ENCODE measurements at regions not wholly inside any gene's neighbourhood (a gene's known extent, or its start where the extent isn't known, plus 50 kb on each side); places are given as distances from the start of the nearest gene placed in this dataset.
A peak's percentile ranks its signal among the peaks of the same experiment; 100 is the strongest.

DNA sequence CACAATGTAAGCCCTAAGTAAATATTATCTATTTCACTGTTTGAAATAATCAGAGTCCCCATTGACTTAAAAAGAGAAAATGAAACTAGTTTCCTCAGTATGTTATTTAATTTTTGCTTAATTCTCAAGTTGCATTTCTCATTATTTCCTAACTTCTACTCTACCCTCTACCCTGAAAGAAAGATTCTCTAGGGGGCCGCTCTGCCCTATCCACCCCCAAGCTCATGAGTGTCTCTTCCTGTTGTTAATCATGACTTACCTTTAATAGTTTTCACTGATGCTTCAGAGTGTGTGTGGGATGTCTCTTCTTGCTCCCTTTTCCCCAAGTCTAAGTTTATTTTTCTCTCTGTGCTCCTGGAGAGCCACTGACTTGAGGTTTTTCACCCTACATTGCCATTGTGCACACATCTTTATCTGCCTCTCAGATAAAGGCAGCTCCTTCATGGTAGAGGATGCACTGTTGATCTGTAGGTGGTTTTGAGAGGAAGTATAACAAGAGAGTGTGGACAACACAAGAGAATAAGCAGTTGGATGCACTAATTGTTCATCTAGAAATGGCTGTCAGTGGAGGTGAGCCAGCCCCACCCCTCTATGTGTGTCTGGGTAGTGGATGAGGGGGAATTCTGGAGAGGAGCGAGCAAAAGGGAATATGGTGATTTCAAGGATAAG is 261.7 kb downstream of the CHRM3 start:
- H3K9me2 ChIP-seq (replicated peaks; ENCODE audit: insufficient read depth, low read length), result no peaks in the 10 kb centered on the region
- TF ChIP-seq EZH2 (optimal IDR thresholded peaks at IDR 0.05; ENCODE audit: low read depth, low read length) (no peak), EZH2phosphoT487 (IDR thresholded peaks at IDR 0.05; ENCODE audit: low read length) (no peak)
- TF ChIP-seq, protein P1, sequence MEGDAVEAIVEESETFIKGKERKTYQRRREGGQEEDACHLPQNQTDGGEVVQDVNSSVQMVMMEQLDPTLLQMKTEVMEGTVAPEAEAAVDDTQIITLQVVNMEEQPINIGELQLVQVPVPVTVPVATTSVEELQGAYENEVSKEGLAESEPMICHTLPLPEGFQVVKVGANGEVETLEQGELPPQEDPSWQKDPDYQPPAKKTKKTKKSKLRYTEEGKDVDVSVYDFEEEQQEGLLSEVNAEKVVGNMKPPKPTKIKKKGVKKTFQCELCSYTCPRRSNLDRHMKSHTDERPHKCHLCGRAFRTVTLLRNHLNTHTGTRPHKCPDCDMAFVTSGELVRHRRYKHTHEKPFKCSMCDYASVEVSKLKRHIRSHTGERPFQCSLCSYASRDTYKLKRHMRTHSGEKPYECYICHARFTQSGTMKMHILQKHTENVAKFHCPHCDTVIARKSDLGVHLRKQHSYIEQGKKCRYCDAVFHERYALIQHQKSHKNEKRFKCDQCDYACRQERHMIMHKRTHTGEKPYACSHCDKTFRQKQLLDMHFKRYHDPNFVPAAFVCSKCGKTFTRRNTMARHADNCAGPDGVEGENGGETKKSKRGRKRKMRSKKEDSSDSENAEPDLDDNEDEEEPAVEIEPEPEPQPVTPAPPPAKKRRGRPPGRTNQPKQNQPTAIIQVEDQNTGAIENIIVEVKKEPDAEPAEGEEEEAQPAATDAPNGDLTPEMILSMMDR (IDR thresholded peaks at IDR 0.05; ENCODE audit: low read length), result no peak
- H3K27me3 ChIP-seq (replicated peaks; ENCODE audit: insufficient read depth, low read length), result no peaks in the 10 kb centered on the region
- no peak overlapping the region for H2AFZ ChIP-seq (ENCODE audit: low read length)
- no peaks in the 10 kb centered on the region; the same call in 1 of the 2 replicates for H3F3A ChIP-seq (ENCODE audit: insufficient read depth, low read length)
- H3K79me2 ChIP-seq (ENCODE audit: low read length), result peaks cover 85% of the 10 kb centered on the region
- no peaks in the 10 kb centered on the region for H4K20me1 ChIP-seq (ENCODE audit: insufficient read depth, low read length)
- peaks cover 15% of the 10 kb centered on the region for H3K4me1 ChIP-seq (ENCODE audit: low read length)
- DNase-seq, result no peak
- peak overlapping the region; percentile 22; the same call in 1 of the 2 replicates for H3K4me2 ChIP-seq (ENCODE audit: low read depth, low read length)
- H3K36me3 ChIP-seq (replicated peaks; ENCODE audit: insufficient read depth, low read length), result peaks cover 5% of the 10 kb centered on the region; the same call in 1 of the 2 replicates
- H3K9me3 ChIP-seq (replicated peaks; ENCODE audit: insufficient read depth, low read length), result no peaks in the 10 kb centered on the region
- H3K9ac ChIP-seq (ENCODE audit: low read length), result no peak overlapping the region
- no peak overlapping the region for H3K27ac ChIP-seq (ENCODE audit: low read length)
- H3K4me3 ChIP-seq (ENCODE audit: low read length), result no peak overlapping the region

DNA sequence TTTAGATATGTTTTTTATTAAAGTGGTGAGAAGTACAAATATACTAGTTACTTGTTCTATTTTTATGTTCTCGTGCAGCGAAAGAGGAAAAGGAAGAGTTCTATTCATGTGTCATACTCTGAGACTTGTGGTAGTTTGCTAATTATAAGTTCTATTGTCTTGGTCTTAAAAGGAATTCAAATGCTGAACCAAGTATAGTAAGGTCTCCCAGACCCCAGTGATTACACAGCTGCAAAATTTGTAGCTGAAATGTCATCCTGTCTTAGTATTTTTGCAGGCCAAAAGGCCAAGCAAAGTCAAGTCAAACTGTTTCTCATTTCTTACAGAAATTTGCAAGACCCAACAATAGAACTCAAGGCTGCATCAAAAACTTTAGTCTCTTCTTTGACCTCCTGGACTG is 268.7 kb downstream of the CHRM3 start:
- no peaks in the 10 kb centered on the region for H3K9me2 ChIP-seq (replicated peaks; ENCODE audit: insufficient read depth, low read length)
- H3F3A ChIP-seq (ENCODE audit: insufficient read depth, low read length), result peaks cover 32% of the 10 kb centered on the region
- H3K27me3 ChIP-seq (replicated peaks; ENCODE audit: insufficient read depth, low read length), result no peaks in the 10 kb centered on the region
- H3K9me3 ChIP-seq (replicated peaks; ENCODE audit: insufficient read depth, low read length), result no peaks in the 10 kb centered on the region
- peaks cover 77% of the 10 kb centered on the region for H3K79me2 ChIP-seq (ENCODE audit: low read length)
- H3K4me1 ChIP-seq (ENCODE audit: low read length), result peaks cover 39% of the 10 kb centered on the region
- DNase-seq, result peak; percentile 89
- peak overlapping the region; percentile 51 for H3K4me2 ChIP-seq (ENCODE audit: low read depth, low read length)
- H2AFZ ChIP-seq (ENCODE audit: low read length), result no peak overlapping the region
- no peaks in the 10 kb centered on the region for H4K20me1 ChIP-seq (ENCODE audit: insufficient read depth, low read length)
- TF ChIP-seq EZH2 (optimal IDR thresholded peaks at IDR 0.05; ENCODE audit: low read depth, low read length) (no peak), EZH2phosphoT487 (IDR thresholded peaks at IDR 0.05; ENCODE audit: low read length) (no peak)
- TF ChIP-seq, protein P1 (IDR thresholded peaks at IDR 0.05; ENCODE audit: low read length), result no peak
- H3K36me3 ChIP-seq (replicated peaks; ENCODE audit: insufficient read depth, low read length), result no peaks in the 10 kb centered on the region
- peak overlapping the region; percentile 8; the same call in 1 of the 2 replicates for H3K9ac ChIP-seq (ENCODE audit: low read length)
- peak overlapping the region; percentile 12; the same call in 1 of the 2 replicates for H3K4me3 ChIP-seq (ENCODE audit: low read length)
- peak overlapping the region; percentile 70; the same call in 1 of the 2 replicates for H3K27ac ChIP-seq (ENCODE audit: low read length)

DNA sequence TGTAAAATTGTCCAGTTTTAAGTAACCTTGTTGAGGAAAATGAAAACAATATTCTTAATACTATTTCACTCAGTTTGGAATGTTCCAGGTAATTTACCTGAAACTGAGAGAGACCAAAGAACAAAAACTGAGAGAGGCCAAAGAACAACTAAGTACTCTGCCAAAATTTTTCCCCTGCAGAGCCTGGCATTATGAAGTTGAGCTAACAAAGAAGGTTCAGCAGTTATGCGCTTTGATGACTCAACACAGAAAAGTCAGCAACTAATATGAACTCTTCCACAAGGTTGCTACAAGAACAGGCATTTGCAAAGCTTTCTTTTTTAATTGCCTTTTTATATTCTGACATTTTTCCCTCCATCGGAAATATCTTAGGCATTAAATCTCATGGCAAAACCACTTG is 270.9 kb downstream of the CHRM3 start:
- H3K4me1 ChIP-seq (ENCODE audit: low read length), result peaks cover 39% of the 10 kb centered on the region
- no peak overlapping the region for H3K9ac ChIP-seq (ENCODE audit: low read length)
- no peaks in the 10 kb centered on the region for H3K27me3 ChIP-seq (replicated peaks; ENCODE audit: insufficient read depth, low read length)
- no peak overlapping the region for H3K4me3 ChIP-seq (ENCODE audit: low read length)
- no peak overlapping the region for H2AFZ ChIP-seq (ENCODE audit: low read length)
- no peaks in the 10 kb centered on the region for H3K36me3 ChIP-seq (replicated peaks; ENCODE audit: insufficient read depth, low read length)
- H4K20me1 ChIP-seq (ENCODE audit: insufficient read depth, low read length), result no peaks in the 10 kb centered on the region
- TF ChIP-seq EZH2phosphoT487 (IDR thresholded peaks at IDR 0.05; ENCODE audit: low read length) (no peak), EZH2 (optimal IDR thresholded peaks at IDR 0.05; ENCODE audit: low read depth, low read length) (no peak)
- TF ChIP-seq, protein P1 (IDR thresholded peaks at IDR 0.05; ENCODE audit: low read length), result no peak
- peaks cover 80% of the 10 kb centered on the region for H3K79me2 ChIP-seq (ENCODE audit: low read length)
- H3K4me2 ChIP-seq (ENCODE audit: low read depth, low read length), result peak overlapping the region; percentile 30
- H3K27ac ChIP-seq (ENCODE audit: low read length), result peak overlapping the region; percentile 9; the same call in 1 of the 2 replicates
- no peaks in the 10 kb centered on the region for H3K9me2 ChIP-seq (replicated peaks; ENCODE audit: insufficient read depth, low read length)
- no peaks in the 10 kb centered on the region for H3K9me3 ChIP-seq (replicated peaks; ENCODE audit: insufficient read depth, low read length)
- peaks cover 32% of the 10 kb centered on the region for H3F3A ChIP-seq (ENCODE audit: insufficient read depth, low read length)
- DNase-seq, result peak; percentile 58
